HL-60 (cell line): ENCODE measurements at regions not wholly inside any gene's neighbourhood (a gene's known extent, or its start where the extent isn't known, plus 50 kb on each side); places are given as distances from the start of the nearest gene placed in this dataset.

Experiments
- DNase-seq, 2 experiments: peaks; one replicate each; pipeline ENCODE4 v3.0.0-alpha.2; 2010 to 2020; ENCODE audit warnings: low read depth in 1 of 2, low spot score in 1 of 2
- H3K27ac ChIP-seq: fragments of 250-450 bp; sonication (Bioruptor Pico); replicated peaks from 2 replicates; pipeline ENCODE4 v1.5.1; 2020; ENCODE audit warnings: mild to moderate bottlenecking, moderate library complexity
- H3K27me3 ChIP-seq: fragments of 250-450 bp; sonication (Bioruptor Pico); 2 replicates; pipeline ENCODE4 v1.5.1; 2021; ENCODE audit warnings: mild to moderate bottlenecking, moderate library complexity; ENCODE audit not compliant: insufficient read depth, poor library complexity, severe bottlenecking
- H3K4me3 ChIP-seq: replicated peaks from 2 replicates; pipeline ENCODE4 v1.5.1; 2011; ENCODE audit warnings: mild to moderate bottlenecking, control low read depth, low read length; ENCODE audit not compliant: insufficient read depth
- CTCF ChIP-seq: IDR thresholded peaks from one replicate; pipeline ENCODE4 v1.5.1; 2011; ENCODE audit warnings: low read length, control low read depth, inconsistent platforms; ENCODE audit not compliant: insufficient read depth
- GABPA ChIP-seq: IDR thresholded peaks from 2 replicates; pipeline ENCODE4 v1.6.1; 2012; ENCODE audit warnings: low read depth
- POLR2AphosphoS5 ChIP-seq: IDR thresholded peaks from 2 replicates; pipeline ENCODE4 v1.6.1; 2012; ENCODE audit warnings: low read depth
- SPI1 ChIP-seq: IDR thresholded peaks from 2 replicates; pipeline ENCODE4 v1.6.1; 2012; ENCODE audit warnings: low read depth, mild to moderate bottlenecking, borderline replicate concordance
- TF ChIP-seq, protein P1 (sequence below): IDR thresholded peaks from 2 replicates; pipeline ENCODE4 v1.6.1; 2012; ENCODE audit warnings: low read depth; ENCODE audit not compliant: insufficient replicate concordance

DNA sequence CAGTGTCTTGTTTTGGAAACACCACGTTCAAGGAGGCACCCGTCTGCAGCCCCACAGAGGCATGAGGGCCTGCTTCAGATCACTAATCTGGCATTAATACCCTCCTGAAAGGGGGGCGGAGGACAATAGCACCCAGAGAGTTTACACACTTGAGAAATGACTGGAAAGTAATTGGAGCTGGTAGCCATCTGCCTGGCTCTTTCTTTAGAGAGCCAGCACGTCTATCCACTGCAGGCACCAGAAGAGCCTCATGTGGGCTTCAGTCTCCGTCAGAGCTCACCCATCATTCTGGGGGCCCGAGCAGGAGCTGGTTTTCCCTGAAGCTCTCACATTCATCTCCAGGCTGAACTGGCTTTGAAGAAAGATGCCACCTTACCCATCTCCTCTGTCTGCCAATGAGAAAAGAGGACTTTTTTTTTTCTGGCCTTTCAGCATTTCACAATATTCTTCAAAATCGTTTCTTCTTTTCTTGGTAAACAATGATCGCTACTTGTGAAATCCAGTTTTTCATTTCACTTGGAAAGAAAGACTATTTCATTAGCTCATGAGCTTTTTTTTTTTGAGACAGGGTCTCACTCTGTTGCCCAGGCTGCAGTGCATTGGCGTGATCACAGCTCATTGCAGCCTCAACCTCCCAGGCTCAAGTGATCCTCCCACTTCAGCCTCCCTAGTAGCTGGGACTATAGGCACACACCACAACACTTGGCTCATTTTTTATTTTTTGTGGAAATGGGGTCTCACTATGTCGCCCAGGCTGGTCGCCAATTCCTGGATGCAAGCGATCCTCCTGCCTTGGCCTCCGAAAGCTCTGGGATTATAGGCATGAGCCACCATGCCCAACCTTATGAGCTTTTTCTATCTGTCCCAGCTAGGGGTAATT, 124.7 kb upstream of the ZNF217 start:
- DNase-seq = no peak
- no peak overlapping the region for H3K4me3 ChIP-seq
- no peaks in the 10 kb centered on the region for H3K27me3 ChIP-seq
- H3K27ac ChIP-seq = no peak overlapping the region
- no peak for TF ChIP-seq SPI1
- TF ChIP-seq CTCF = no peak
- TF ChIP-seq, protein P1, sequence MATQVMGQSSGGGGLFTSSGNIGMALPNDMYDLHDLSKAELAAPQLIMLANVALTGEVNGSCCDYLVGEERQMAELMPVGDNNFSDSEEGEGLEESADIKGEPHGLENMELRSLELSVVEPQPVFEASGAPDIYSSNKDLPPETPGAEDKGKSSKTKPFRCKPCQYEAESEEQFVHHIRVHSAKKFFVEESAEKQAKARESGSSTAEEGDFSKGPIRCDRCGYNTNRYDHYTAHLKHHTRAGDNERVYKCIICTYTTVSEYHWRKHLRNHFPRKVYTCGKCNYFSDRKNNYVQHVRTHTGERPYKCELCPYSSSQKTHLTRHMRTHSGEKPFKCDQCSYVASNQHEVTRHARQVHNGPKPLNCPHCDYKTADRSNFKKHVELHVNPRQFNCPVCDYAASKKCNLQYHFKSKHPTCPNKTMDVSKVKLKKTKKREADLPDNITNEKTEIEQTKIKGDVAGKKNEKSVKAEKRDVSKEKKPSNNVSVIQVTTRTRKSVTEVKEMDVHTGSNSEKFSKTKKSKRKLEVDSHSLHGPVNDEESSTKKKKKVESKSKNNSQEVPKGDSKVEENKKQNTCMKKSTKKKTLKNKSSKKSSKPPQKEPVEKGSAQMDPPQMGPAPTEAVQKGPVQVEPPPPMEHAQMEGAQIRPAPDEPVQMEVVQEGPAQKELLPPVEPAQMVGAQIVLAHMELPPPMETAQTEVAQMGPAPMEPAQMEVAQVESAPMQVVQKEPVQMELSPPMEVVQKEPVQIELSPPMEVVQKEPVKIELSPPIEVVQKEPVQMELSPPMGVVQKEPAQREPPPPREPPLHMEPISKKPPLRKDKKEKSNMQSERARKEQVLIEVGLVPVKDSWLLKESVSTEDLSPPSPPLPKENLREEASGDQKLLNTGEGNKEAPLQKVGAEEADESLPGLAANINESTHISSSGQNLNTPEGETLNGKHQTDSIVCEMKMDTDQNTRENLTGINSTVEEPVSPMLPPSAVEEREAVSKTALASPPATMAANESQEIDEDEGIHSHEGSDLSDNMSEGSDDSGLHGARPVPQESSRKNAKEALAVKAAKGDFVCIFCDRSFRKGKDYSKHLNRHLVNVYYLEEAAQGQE = no peak
- no peak for TF ChIP-seq GABPA
- no peak for TF ChIP-seq POLR2AphosphoS5

GRCh38 chr20:53716395-53716794, 122.8 kb upstream of the ZNF217 start:
- Histone ChIP-seq H3K4me3 (no peak overlapping the region), H3K27ac (no peak overlapping the region), H3K27me3 (no peaks in the 10 kb centered on the region)
- no peak for DNase-seq
- TF ChIP-seq CTCF (no peak), SPI1 (peak; percentile 42; the same call in 1 of the 2 replicates)

- no peak for TF ChIP-seq POLR2AphosphoS5
- TF ChIP-seq, protein P1 = no peak
- no peak for TF ChIP-seq CTCF
- no peak for TF ChIP-seq SPI1
- no peak for TF ChIP-seq GABPA
- DNase-seq = no peak
- Histone ChIP-seq H3K4me3 (no peak overlapping the region), H3K27ac (no peak overlapping the region), H3K27me3 (no peaks in the 10 kb centered on the region)
Measured at GRCh38 chr20:53714524-53714923, 120.9 kb upstream of the ZNF217 start.
